Nephron (organoid): ENCODE measurements at regions not wholly inside any gene's neighbourhood (a gene's known extent, or its start where the extent isn't known, plus 50 kb on each side); places are given as distances from the start of the nearest gene placed in this dataset.

Source experiments
- H3K27ac Mint-ChIP-seq, 3 experiments: 2 replicates each; pipeline ENCODE4 v1.8.0; 2020; ENCODE audit warnings: mixed read lengths in 3 of 3, mild to moderate bottlenecking in 2 of 3, moderate library complexity in 1 of 3
- H3K27me3 Mint-ChIP-seq: 2 replicates; pipeline ENCODE4 v1.8.0; 2021; ENCODE audit warnings: low read depth, mild to moderate bottlenecking, moderate library complexity, mixed read lengths
- H3K36me3 Mint-ChIP-seq: 2 replicates; pipeline ENCODE4 v1.8.0; 2020; ENCODE audit warnings: low read depth, mixed read lengths
- H3K4me1 Mint-ChIP-seq: 2 replicates; pipeline ENCODE4 v1.8.0; 2020; ENCODE audit warnings: mixed read lengths
- H3K4me3 Mint-ChIP-seq, 3 experiments: 2 replicates each; pipeline ENCODE4 v1.8.0; 2020; ENCODE audit warnings: mild to moderate bottlenecking in 3 of 3, mixed read lengths in 3 of 3, moderate library complexity in 2 of 3
- H3K9me3 Mint-ChIP-seq: 2 replicates; pipeline ENCODE4 v1.8.0; 2020; ENCODE audit warnings: mixed read lengths
- CTCF ChIP-seq, 3 experiments: fragments of 200-600 bp; sonication (generic); IDR thresholded peaks; one replicate each; pipeline ENCODE4 v1.5.0; 2021; ENCODE audit warnings: antibody characterized with exemption in 3 of 3; ENCODE audit not compliant: unreplicated experiment in 3 of 3

DNA sequence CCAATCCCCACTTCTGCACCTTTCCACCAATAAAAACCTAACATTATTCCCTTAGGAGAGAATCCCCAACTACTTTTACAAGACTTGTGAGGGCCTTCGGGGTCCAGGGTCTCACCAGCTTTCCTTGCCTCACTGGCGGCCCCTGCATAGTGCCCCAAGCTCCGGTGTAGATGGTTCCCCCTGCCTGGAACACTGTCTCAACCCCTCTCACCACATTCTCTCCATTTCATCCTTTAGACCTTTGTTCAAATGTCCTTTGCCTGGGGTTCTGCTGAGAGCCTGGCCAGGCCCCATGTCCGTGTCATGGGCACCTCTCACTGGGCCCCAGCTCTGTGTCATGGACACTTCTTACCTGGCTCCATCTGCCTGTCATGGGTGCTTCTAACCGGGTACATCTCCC, 64.5 kb upstream of the SORCS3 start:
- Mint-ChIP-seq H3K4me3 (no peak overlapping the region), H3K4me1 (no peaks in the 10 kb centered on the region), H3K9me3 (peaks cover under 1% of the 10 kb centered on the region), H3K36me3 (no peaks in the 10 kb centered on the region), H3K27me3 (peaks cover 25% of the 10 kb centered on the region), H3K27ac (no peak overlapping the region)
- TF ChIP-seq CTCF (IDR thresholded peaks at IDR 0.05; ENCODE audit: unreplicated experiment in 3 of 3), result no peak

- no peaks in the 10 kb centered on the region for H3K9me3 Mint-ChIP-seq
Measured at GRCh38 chr10:104577163-104577562, 63.9 kb upstream of the SORCS3 start.

DNA sequence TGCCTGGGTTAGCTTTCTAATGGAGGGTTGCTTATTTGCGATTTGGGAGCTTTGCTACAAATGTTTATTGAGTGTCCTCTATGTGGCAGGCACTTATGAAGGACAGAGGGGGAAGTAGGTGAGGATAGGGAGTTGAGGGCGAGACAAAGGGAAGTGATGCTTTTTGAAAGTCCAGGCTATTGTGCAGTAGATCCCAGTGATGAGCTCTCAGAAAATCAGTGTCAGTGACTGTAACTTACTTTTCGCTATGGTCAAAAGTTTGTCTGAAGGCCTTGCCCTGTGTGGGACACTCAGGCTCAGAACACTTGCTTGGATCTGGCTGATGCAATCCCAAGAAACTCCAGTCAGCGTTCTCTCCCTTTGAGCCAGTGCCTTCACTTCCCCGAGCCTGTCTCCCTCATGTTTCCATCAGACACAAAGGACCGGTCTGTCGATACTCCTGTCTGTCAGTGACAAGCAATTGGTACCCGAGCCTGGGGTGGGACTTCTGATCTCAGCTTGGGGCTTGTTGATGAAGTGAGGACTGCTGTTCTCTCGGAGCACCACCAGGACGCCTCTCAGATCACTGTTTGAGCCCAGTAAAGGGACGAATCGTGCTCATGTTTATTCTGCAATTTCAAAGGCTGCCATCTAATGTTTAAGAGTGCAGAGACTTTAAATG, 63.1 kb upstream of the SORCS3 start:
- peaks cover 33% of the 10 kb centered on the region for H3K27me3 Mint-ChIP-seq
- H3K4me3 Mint-ChIP-seq, result no peak overlapping the region
- H3K36me3 Mint-ChIP-seq, result no peaks in the 10 kb centered on the region
- H3K27ac Mint-ChIP-seq, result no peak overlapping the region
- no peaks in the 10 kb centered on the region for H3K9me3 Mint-ChIP-seq
- TF ChIP-seq CTCF (IDR thresholded peaks at IDR 0.05; ENCODE audit: unreplicated experiment in 3 of 3), result no peak
- no peaks in the 10 kb centered on the region for H3K4me1 Mint-ChIP-seq

More at GRCh38 chr10:104577163-104577562, 63.9 kb upstream of the SORCS3 start:
- TF ChIP-seq CTCF (IDR thresholded peaks at IDR 0.05; ENCODE audit: unreplicated experiment in 3 of 3), result peak in 1 of 3 experiments; percentile 12
- Mint-ChIP-seq H3K36me3 (no peaks in the 10 kb centered on the region), H3K4me1 (no peaks in the 10 kb centered on the region), H3K27me3 (peaks cover 26% of the 10 kb centered on the region), H3K27ac (no peak overlapping the region), H3K4me3 (no peak overlapping the region)

DNA sequence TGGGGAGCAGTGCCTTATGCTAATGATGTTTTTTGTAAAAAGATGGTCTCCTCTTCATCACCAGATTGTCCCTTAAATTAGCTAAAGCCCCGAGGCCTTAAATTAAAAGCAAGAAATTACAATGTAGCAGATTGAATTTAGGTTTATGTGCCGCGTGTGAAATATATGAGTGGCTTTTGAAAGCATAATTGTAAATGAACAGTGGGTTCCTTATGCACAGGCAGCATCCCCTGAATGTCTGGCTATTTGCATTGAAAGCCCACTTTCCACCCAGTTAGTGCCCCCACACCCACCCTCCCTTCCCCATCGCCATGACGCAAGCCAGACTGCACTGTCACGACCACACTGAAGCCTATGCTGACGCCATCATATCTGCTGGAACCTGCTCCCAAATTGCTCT, 62.4 kb upstream of the SORCS3 start:
- Mint-ChIP-seq H3K36me3 (no peaks in the 10 kb centered on the region), H3K27ac (no peak overlapping the region), H3K4me3 (no peak overlapping the region), H3K9me3 (peaks cover 3% of the 10 kb centered on the region), H3K27me3 (peaks cover 37% of the 10 kb centered on the region), H3K4me1 (no peaks in the 10 kb centered on the region)
- no peak for TF ChIP-seq CTCF (IDR thresholded peaks at IDR 0.05; ENCODE audit: unreplicated experiment in 3 of 3)

DNA sequence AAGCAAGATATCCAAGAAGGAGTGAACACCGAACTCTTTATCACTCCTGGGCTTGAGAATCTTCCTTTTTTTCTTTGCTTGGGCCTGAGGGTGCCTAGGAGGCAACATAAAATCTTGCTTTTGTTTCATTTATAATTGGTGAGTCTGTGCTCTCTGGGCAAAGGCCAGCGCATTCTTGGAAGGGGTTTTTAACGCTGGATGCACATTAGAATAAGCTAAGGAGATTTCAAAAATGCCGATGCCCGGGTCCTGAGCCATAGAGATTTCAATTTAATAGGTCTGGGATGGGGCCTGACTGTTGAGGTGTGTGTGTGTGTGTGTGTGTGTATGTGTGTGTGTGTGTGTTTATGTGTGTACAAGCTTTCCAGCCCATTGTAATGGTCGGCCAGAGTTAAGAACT, 62.0 kb upstream of the SORCS3 start:
- H3K9me3 Mint-ChIP-seq, result peaks cover 3% of the 10 kb centered on the region
- TF ChIP-seq CTCF (IDR thresholded peaks at IDR 0.05; ENCODE audit: unreplicated experiment in 3 of 3), result no peak
- peaks cover 36% of the 10 kb centered on the region for H3K27me3 Mint-ChIP-seq
- no peak overlapping the region for H3K27ac Mint-ChIP-seq
- no peaks in the 10 kb centered on the region for H3K4me1 Mint-ChIP-seq
- H3K4me3 Mint-ChIP-seq, result no peak overlapping the region
- no peaks in the 10 kb centered on the region for H3K36me3 Mint-ChIP-seq

DNA sequence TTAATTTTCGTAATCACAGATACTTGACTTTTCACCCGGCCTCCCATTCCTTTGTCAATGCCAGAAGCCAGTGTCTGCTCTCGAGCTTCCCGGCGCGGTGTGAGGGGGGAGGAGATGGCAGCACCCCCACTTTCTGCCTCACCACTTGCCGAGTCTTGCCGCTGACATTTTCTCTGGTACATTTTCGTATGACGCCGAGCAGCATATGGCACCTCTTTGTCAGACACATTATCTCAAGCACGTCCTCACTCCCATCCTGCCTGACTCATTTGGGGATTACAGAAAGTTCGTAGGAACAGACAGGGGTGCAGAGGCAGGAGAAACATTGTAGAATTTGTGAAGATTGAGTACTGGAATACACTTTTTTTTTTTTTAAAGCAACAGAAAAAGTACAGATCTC, 60.8 kb upstream of the SORCS3 start:
- Mint-ChIP-seq H3K9me3 (peaks cover 3% of the 10 kb centered on the region), H3K27me3 (peaks cover 32% of the 10 kb centered on the region), H3K27ac (no peak overlapping the region), H3K36me3 (no peaks in the 10 kb centered on the region), H3K4me1 (no peaks in the 10 kb centered on the region), H3K4me3 (no peak overlapping the region)
- no peak for TF ChIP-seq CTCF (IDR thresholded peaks at IDR 0.05; ENCODE audit: unreplicated experiment in 3 of 3)
